NCI-H146 (cell line): ENCODE measurements at regions not wholly inside any gene's neighbourhood (a gene's known extent, or its start where the extent isn't known, plus 50 kb on each side); places are given as distances from the start of the nearest gene placed in this dataset.

Experiments used
- DNase-seq: peaks from one replicate; lab custom pipeline; 2025; lab: John Stamatoyannopoulos, UW

GRCh38 chr10:131735577-131735976 lies 165.2 kb upstream of the PPP2R2D start:
- DNase-seq, result no peak

GRCh38 chr10:131736321-131736980 lies 164.4 kb upstream of the PPP2R2D start:
- no peak for DNase-seq

- DNase-seq, result no peak
Measured at GRCh38 chr10:131737543-131738395, 163.0 kb upstream of the PPP2R2D start.

- DNase-seq, result no peak
Measured at GRCh38 chr10:131738396-131738735, 162.4 kb upstream of the PPP2R2D start.

GRCh38 chr10:131739206-131739605 lies 161.6 kb upstream of the PPP2R2D start:
- DNase-seq, result no peak

GRCh38 chr10:131742500-131742951 lies 158.3 kb upstream of the PPP2R2D start:
- DNase-seq, result no peak

GRCh38 chr10:131743190-131744151 lies 157.3 kb upstream of the PPP2R2D start:
- DNase-seq, result no peak

GRCh38 chr10:131744346-131744745 lies 156.5 kb upstream of the PPP2R2D start:
- DNase-seq, result no peak

- no peak for DNase-seq
Measured at GRCh38 chr10:131745591-131745990, 155.2 kb upstream of the PPP2R2D start.

- DNase-seq, result no peak
Measured at GRCh38 chr10:131746241-131746711, 154.5 kb upstream of the PPP2R2D start.

GRCh38 chr10:131746785-131747184 lies 154.0 kb upstream of the PPP2R2D start:
- no peak for DNase-seq

GRCh38 chr10:131747251-131747650 lies 153.6 kb upstream of the PPP2R2D start:
- no peak for DNase-seq

- no peak for DNase-seq
Measured at GRCh38 chr10:131747791-131748190, 153.0 kb upstream of the PPP2R2D start.

- no peak for DNase-seq
Measured at GRCh38 chr10:131748191-131748590, 152.6 kb upstream of the PPP2R2D start.

GRCh38 chr10:131748831-131749766 lies 151.7 kb upstream of the PPP2R2D start:
- DNase-seq, result no peak

GRCh38 chr10:131749767-131750142 lies 151.1 kb upstream of the PPP2R2D start:
- DNase-seq, result no peak

- no peak for DNase-seq
Measured at GRCh38 chr10:131750171-131750895, 150.5 kb upstream of the PPP2R2D start.

- no peak for DNase-seq
Measured at GRCh38 chr10:131750973-131751826, 149.6 kb upstream of the PPP2R2D start.
